DND-41 (cell line): ENCODE measurements at regions not wholly inside any gene's neighbourhood (a gene's known extent, or its start where the extent isn't known, plus 50 kb on each side); places are given as distances from the start of the nearest gene placed in this dataset.
A peak's percentile ranks its signal among the peaks of the same experiment; 100 is the strongest.

ENCODE experiments used
- ATAC-seq: fragments of 200-7000 bp; cut with Tn5 transposase; 3 replicates; pipeline ENCODE4 v1.9.1; 2021; ENCODE audit warnings: low read depth; ENCODE audit not compliant: insufficient read depth
- DNase-seq: peaks from one replicate; pipeline ENCODE4 v3.0.0-alpha.2; 2020
- H2AFZ ChIP-seq: 2 replicates; pipeline ENCODE4 v1.6.0; 2012; ENCODE audit warnings: low read depth, low read length
- H3K27ac ChIP-seq: 2 replicates; pipeline ENCODE4 v1.5.1; 2012; ENCODE audit warnings: low read length, inconsistent platforms
- H3K27me3 ChIP-seq: fragments of 200-600 bp; sonication (generic); 2 replicates; pipeline ENCODE4 v1.6.0; 2012; ENCODE audit warnings: low read length, mild to moderate bottlenecking, inconsistent platforms; ENCODE audit not compliant: insufficient read depth, poor library complexity
- H3K36me3 ChIP-seq: 2 replicates; pipeline ENCODE4 v1.5.1; 2012; ENCODE audit warnings: low read length, inconsistent platforms; ENCODE audit not compliant: insufficient read depth
- H3K4me1 ChIP-seq: 2 replicates; pipeline ENCODE4 v1.5.1; 2012; ENCODE audit warnings: mild to moderate bottlenecking, low read length; ENCODE audit not compliant: insufficient read depth
- H3K4me2 ChIP-seq: 2 replicates; pipeline ENCODE4 v1.6.0; 2012; ENCODE audit warnings: mild to moderate bottlenecking, moderate library complexity, low read length, inconsistent platforms; ENCODE audit not compliant: insufficient read depth
- H3K4me3 ChIP-seq, 2 experiments: fragments of 200-600 bp in 1 of 2; shearing (Covaris generic) in 1 of 2; 2 replicates each; pipeline ENCODE4 v1.5.1; 2012 to 2016; ENCODE audit warnings: inconsistent platforms in 2 of 2, low read length in 2 of 2, mild to moderate bottlenecking in 2 of 2, low read depth in 1 of 2, moderate library complexity in 1 of 2
- H3K79me2 ChIP-seq: 2 replicates; pipeline ENCODE4 v1.6.0; 2012; ENCODE audit warnings: low read length, inconsistent platforms; ENCODE audit not compliant: insufficient read depth
- H3K9ac ChIP-seq: 2 replicates; pipeline ENCODE4 v1.6.0; 2012; ENCODE audit warnings: low read depth, mild to moderate bottlenecking, inconsistent platforms, low read length, moderate library complexity
- H3K9me3 ChIP-seq: 2 replicates; pipeline ENCODE4 v1.5.1; 2012; ENCODE audit warnings: low read length, moderate library complexity, mild to moderate bottlenecking, inconsistent platforms; ENCODE audit not compliant: insufficient read depth, severe bottlenecking
- H4K20me1 ChIP-seq: 2 replicates; pipeline ENCODE4 v1.6.0; 2012; ENCODE audit warnings: low read length; ENCODE audit not compliant: insufficient read depth
- EZH2 ChIP-seq: IDR thresholded peaks from 3 replicates; pipeline ENCODE4 v1.6.1; 2012; ENCODE audit warnings: borderline replicate concordance, low read depth, mild to moderate bottlenecking, moderate library complexity, low read length, inconsistent platforms; ENCODE audit not compliant: severe bottlenecking
- TF ChIP-seq, protein P1 (sequence below): IDR thresholded peaks from 2 replicates; pipeline ENCODE4 v1.5.1; 2012; ENCODE audit warnings: borderline replicate concordance, low read length, moderate library complexity, mild to moderate bottlenecking; ENCODE audit not compliant: poor library complexity, severe bottlenecking; ENCODE audit errors: extremely low read depth

DNA sequence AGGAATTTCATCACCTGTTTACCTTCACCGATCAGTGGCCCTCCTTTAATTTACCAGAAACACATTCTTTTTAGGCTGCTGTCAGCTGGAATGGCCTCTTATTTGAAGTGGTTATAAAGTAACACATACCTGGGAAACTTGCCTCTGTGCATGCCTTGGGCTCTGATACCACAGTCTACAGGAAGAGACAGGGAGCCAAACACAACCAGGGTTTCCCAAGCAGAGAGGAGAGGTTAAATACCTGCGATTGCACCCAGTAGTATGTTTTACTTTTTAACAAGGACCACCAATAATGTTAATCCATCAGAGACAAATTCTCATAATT lies 444.0 kb upstream of the SGCG start:
- H3K4me2 ChIP-seq: no peak overlapping the region
- H3K79me2 ChIP-seq: no peaks in the 10 kb centered on the region
- DNase-seq (no peak), ATAC-seq (no peak)
- no peaks in the 10 kb centered on the region for H3K36me3 ChIP-seq
- H3K9ac ChIP-seq: no peak overlapping the region
- H2AFZ ChIP-seq: no peak overlapping the region
- H3K4me3 ChIP-seq: no peak overlapping the region
- no peak overlapping the region for H3K27ac ChIP-seq
- H3K9me3 ChIP-seq: no peaks in the 10 kb centered on the region
- H3K4me1 ChIP-seq: no peaks in the 10 kb centered on the region
- no peak for TF ChIP-seq EZH2
- TF ChIP-seq, protein P1, sequence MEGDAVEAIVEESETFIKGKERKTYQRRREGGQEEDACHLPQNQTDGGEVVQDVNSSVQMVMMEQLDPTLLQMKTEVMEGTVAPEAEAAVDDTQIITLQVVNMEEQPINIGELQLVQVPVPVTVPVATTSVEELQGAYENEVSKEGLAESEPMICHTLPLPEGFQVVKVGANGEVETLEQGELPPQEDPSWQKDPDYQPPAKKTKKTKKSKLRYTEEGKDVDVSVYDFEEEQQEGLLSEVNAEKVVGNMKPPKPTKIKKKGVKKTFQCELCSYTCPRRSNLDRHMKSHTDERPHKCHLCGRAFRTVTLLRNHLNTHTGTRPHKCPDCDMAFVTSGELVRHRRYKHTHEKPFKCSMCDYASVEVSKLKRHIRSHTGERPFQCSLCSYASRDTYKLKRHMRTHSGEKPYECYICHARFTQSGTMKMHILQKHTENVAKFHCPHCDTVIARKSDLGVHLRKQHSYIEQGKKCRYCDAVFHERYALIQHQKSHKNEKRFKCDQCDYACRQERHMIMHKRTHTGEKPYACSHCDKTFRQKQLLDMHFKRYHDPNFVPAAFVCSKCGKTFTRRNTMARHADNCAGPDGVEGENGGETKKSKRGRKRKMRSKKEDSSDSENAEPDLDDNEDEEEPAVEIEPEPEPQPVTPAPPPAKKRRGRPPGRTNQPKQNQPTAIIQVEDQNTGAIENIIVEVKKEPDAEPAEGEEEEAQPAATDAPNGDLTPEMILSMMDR: no peak
- no peaks in the 10 kb centered on the region for H4K20me1 ChIP-seq
- peaks cover 7% of the 10 kb centered on the region for H3K27me3 ChIP-seq

DNA sequence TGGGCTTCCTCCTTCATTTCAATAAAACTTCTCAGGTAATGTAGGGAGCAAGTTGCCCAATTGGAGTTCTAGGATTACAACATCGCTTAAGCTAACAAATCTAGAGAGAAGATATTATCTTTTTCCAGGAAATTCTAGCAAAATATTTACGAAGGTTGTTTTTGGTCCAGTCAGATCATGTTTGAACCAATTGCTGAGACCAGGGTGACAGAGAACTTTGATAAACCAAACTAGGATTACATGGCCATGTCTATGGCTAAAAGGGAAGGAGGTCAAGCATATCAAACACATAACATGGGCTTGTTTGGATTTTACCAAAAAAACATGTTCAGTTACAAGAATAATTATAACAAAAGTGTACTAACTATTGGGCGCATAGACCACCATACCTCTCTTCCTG lies 442.4 kb upstream of the SGCG start:
- no peaks in the 10 kb centered on the region for H3K79me2 ChIP-seq
- TF ChIP-seq EZH2: no peak
- TF ChIP-seq, protein P1: no peak
- H4K20me1 ChIP-seq: no peaks in the 10 kb centered on the region
- H3K27ac ChIP-seq: no peak overlapping the region
- H3K9me3 ChIP-seq: no peaks in the 10 kb centered on the region
- no peak for DNase-seq
- peaks cover 7% of the 10 kb centered on the region for H3K27me3 ChIP-seq
- no peak overlapping the region for H3K4me3 ChIP-seq
- H3K9ac ChIP-seq: no peak overlapping the region
- no peak overlapping the region for H3K4me2 ChIP-seq
- no peaks in the 10 kb centered on the region for H3K4me1 ChIP-seq
- no peaks in the 10 kb centered on the region for H3K36me3 ChIP-seq
- no peak overlapping the region for H2AFZ ChIP-seq
- ATAC-seq: no peak

DNA sequence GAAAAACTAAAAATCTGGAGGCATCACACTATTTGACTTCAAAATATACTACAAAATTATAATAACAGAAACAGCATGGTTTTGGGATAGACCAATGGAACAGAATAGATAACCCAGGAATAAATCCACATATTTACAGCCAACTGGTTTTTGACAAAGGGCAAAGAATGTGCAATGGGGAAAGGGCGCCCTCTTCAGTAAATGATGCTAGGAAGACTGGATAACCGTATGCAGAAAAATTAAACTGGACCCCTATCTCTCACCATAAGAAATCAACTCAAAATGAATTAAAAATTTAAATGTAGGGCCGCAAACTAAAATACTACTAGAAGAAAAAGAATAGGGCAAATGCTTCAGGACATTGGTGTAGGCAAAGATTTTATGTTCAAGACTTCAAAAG lies 440.5 kb upstream of the SGCG start:
- H3K4me1 ChIP-seq: no peaks in the 10 kb centered on the region
- H3K4me2 ChIP-seq: no peak overlapping the region
- H2AFZ ChIP-seq: no peak overlapping the region
- DNase-seq (no peak), ATAC-seq (no peak)
- H3K9ac ChIP-seq: no peak overlapping the region
- H4K20me1 ChIP-seq: no peaks in the 10 kb centered on the region
- H3K27ac ChIP-seq: no peak overlapping the region
- peaks cover 4% of the 10 kb centered on the region for H3K27me3 ChIP-seq
- TF ChIP-seq, protein P1: peak; percentile 32
- no peak for TF ChIP-seq EZH2
- no peak overlapping the region for H3K4me3 ChIP-seq
- H3K79me2 ChIP-seq: no peaks in the 10 kb centered on the region
- no peaks in the 10 kb centered on the region for H3K9me3 ChIP-seq
- no peaks in the 10 kb centered on the region for H3K36me3 ChIP-seq
